Liver (tissue), 8 donors: ENCODE measurements at regions not wholly inside any gene's neighbourhood (a gene's known extent, or its start where the extent isn't known, plus 50 kb on each side); places are given as distances from the start of the nearest gene placed in this dataset.

Experiments used
- DNase-seq: peaks from one replicate; pipeline ENCODE4 v3.0.0-alpha.2; 2017; ENCODE audit warnings: low spot score
- H3K27ac ChIP-seq, 2 donors: one replicate each; pipeline ENCODE4 v1.7.0; 2013; ENCODE audit warnings: inconsistent platforms in 2 of 2, low read length in 2 of 2, control low read depth in 1 of 2, low read depth in 1 of 2, mild to moderate bottlenecking in 1 of 2
- H3K27me3 ChIP-seq, 4 donors: one replicate each; pipeline versions ENCODE4 v1.6.1 to v1.7.0; 2013; ENCODE audit warnings: low read length in 3 of 4, inconsistent platforms in 1 of 4, mild to moderate bottlenecking in 1 of 4, moderate library complexity in 1 of 4; ENCODE audit not compliant: control insufficient read depth in 4 of 4, insufficient read depth in 4 of 4
- H3K36me3 ChIP-seq, 4 donors: one replicate each; pipeline versions ENCODE4 v1.6.1 to v1.7.0; 2013; ENCODE audit warnings: low read length in 3 of 4, mild to moderate bottlenecking in 3 of 4, low read depth in 1 of 4, moderate library complexity in 1 of 4; ENCODE audit not compliant: control insufficient read depth in 4 of 4, insufficient read depth in 3 of 4
- H3K4me1 ChIP-seq, 4 donors: one replicate each; pipeline versions ENCODE4 v1.6.1 to v1.7.0; 2013; ENCODE audit warnings: low read length in 3 of 4, mild to moderate bottlenecking in 3 of 4, moderate library complexity in 1 of 4; ENCODE audit not compliant: control insufficient read depth in 4 of 4, insufficient read depth in 4 of 4
- H3K4me3 ChIP-seq, 3 donors: one replicate each; pipeline versions ENCODE4 v1.6.1 to v1.7.0; 2013; ENCODE audit warnings: low read length in 3 of 3, control low read depth in 1 of 3, low read depth in 1 of 3, mild to moderate bottlenecking in 1 of 3
- H3K9ac ChIP-seq, 2 donors: one replicate each; pipeline ENCODE4 v1.7.0; 2013; ENCODE audit warnings: low read length in 2 of 2, mild to moderate bottlenecking in 2 of 2, moderate library complexity in 2 of 2, control low read depth in 1 of 2, low read depth in 1 of 2
- H3K9me3 ChIP-seq, 4 donors: one replicate each; pipeline versions ENCODE4 v1.6.1 to v1.7.0; 2013; ENCODE audit warnings: low read length in 3 of 4; ENCODE audit not compliant: control insufficient read depth in 4 of 4
- ATF3 ChIP-seq: IDR thresholded peaks from 2 replicates; pipeline ENCODE4 v1.6.1; 2016; ENCODE audit warnings: antibody characterized with exemption
- CTCF ChIP-seq: fragments of 150-350 bp; IDR thresholded peaks from 2 replicates; pipeline ENCODE4 v1.5.1; 2017; ENCODE audit warnings: improper control_type of control experiment, low read depth, low read length; ENCODE audit not compliant: missing input control
- FOXA1 ChIP-seq: IDR thresholded peaks from 2 replicates; pipeline ENCODE4 v1.6.1; 2016; ENCODE audit warnings: antibody characterized with exemption
- FOXA2 ChIP-seq: IDR thresholded peaks from 2 replicates; pipeline ENCODE4 v1.6.1; 2016; ENCODE audit warnings: antibody characterized with exemption
- JUND ChIP-seq, 2 donors: IDR thresholded peaks; 2 replicates each; pipeline ENCODE4 v1.6.1; 2016; ENCODE audit warnings: antibody characterized with exemption in 2 of 2
- MAX ChIP-seq: IDR thresholded peaks from 2 replicates; pipeline ENCODE4 v1.6.1; 2016; ENCODE audit warnings: antibody characterized with exemption
- NR2F2 ChIP-seq: IDR thresholded peaks from 2 replicates; pipeline ENCODE4 v1.6.1; 2016; ENCODE audit warnings: antibody characterized with exemption
- RAD21 ChIP-seq, 2 donors: IDR thresholded peaks; 2 replicates each; pipeline ENCODE4 v1.6.1; 2016; ENCODE audit warnings: antibody characterized with exemption in 2 of 2, mild to moderate bottlenecking in 2 of 2
- SP1 ChIP-seq: IDR thresholded peaks from 2 replicates; pipeline ENCODE4 v1.6.1; 2018; ENCODE audit warnings: antibody characterized with exemption, mild to moderate bottlenecking
- TAF1 ChIP-seq: conservative IDR thresholded peaks from 2 replicates; pipeline ENCODE4 v1.6.1; 2016; ENCODE audit warnings: antibody characterized with exemption, mild to moderate bottlenecking
- YY1 ChIP-seq: IDR thresholded peaks from 2 replicates; pipeline ENCODE4 v1.6.1; 2016; ENCODE audit warnings: antibody characterized with exemption, mild to moderate bottlenecking
- ZBTB33 ChIP-seq: IDR thresholded peaks from 2 replicates; pipeline ENCODE4 v1.6.1; 2016; ENCODE audit warnings: antibody characterized with exemption
- WGBS: extraction: QIAGEN DNeasy Blood & Tissue Kit; methylation state at CpG from one replicate; pipeline ENCODE4 v1.1.7; 2013; 5-methylcytosine and 5-hydroxymethylcytosine counted together
- donor health status: healthy.
- donor health status: healthy.
- donor health status: healthy.
- donor health status: healthy.
- donor health status: healthy.

- no peaks in the 10 kb centered on the region for H3K4me1 ChIP-seq
- TF ChIP-seq ATF3 (no peak), SP1 (no peak), NR2F2 (no peak), TAF1 (no peak), CTCF (no peak), FOXA2 (no peak)
- H3K9ac ChIP-seq = no peak overlapping the region
- H3K27me3 ChIP-seq = no peaks in the 10 kb centered on the region
- DNase-seq = no peak
- H3K9me3 ChIP-seq = no peaks in the 10 kb centered on the region
- 71% methylated on average over 4 of the region's 4 CpGs for WGBS
- no peak overlapping the region for H3K4me3 ChIP-seq
- H3K36me3 ChIP-seq = no peaks in the 10 kb centered on the region
- H3K27ac ChIP-seq = no peak overlapping the region
Measured at GRCh38 chr4:156638925-156639605, 332.5 kb downstream of the PDGFC start.

- no peak for DNase-seq
- Histone ChIP-seq H3K9me3 (no peaks in the 10 kb centered on the region), H3K27ac (no peak overlapping the region), H3K4me1 (no peaks in the 10 kb centered on the region), H3K27me3 (no peaks in the 10 kb centered on the region), H3K4me3 (no peak overlapping the region), H3K9ac (no peak overlapping the region), H3K36me3 (no peaks in the 10 kb centered on the region)
- no peak for TF ChIP-seq CTCF
- TF ChIP-seq ZBTB33 = no peak
- TF ChIP-seq FOXA1 = no peak
- no peak for TF ChIP-seq JUND (IDR thresholded peaks at IDR 0.05)
- WGBS = 60% methylated on average over 5 of the region's 5 CpGs
Measured at GRCh38 chr4:156638334-156638733, 333.3 kb downstream of the PDGFC start.

GRCh38 chr4:156636381-156636780 is 335.2 kb downstream of the PDGFC start:
- no peak for TF ChIP-seq CTCF
- no peak for TF ChIP-seq FOXA1
- TF ChIP-seq RAD21 (IDR thresholded peaks at IDR 0.05) = no peak
- TF ChIP-seq YY1 = no peak
- no peak for TF ChIP-seq MAX
- no peak for TF ChIP-seq FOXA2
- H3K4me3 ChIP-seq = no peak overlapping the region
- 88% methylated on average over 4 of the region's 4 CpGs for WGBS
- no peak overlapping the region for H3K27ac ChIP-seq
- H3K9me3 ChIP-seq = no peaks in the 10 kb centered on the region
- H3K9ac ChIP-seq = no peak overlapping the region
- no peaks in the 10 kb centered on the region for H3K4me1 ChIP-seq
- H3K36me3 ChIP-seq = no peaks in the 10 kb centered on the region
- no peaks in the 10 kb centered on the region for H3K27me3 ChIP-seq
- DNase-seq = no peak
